GM23338 (cell line): ENCODE measurements at regions not wholly inside any gene's neighbourhood (a gene's known extent, or its start where the extent isn't known, plus 50 kb on each side); places are given as distances from the start of the nearest gene placed in this dataset.

Experiments used
- ATAC-seq: fragments of 200-7000 bp; cut with Tn5 transposase; 3 replicates; pipeline ENCODE4 v1.9.1; 2020
- DNase-seq: peaks from one replicate; pipeline ENCODE4 v3.0.0-alpha.2; 2015; ENCODE audit warnings: low spot score
- H2AFZ ChIP-seq: fragments of 200-600 bp; sonication (generic); 2 replicates; pipeline ENCODE4 v1.8.0; 2016; ENCODE audit warnings: antibody characterized with exemption, mild to moderate bottlenecking, moderate library complexity
- H3F3A ChIP-seq: fragments of 200-600 bp; sonication (generic); replicated peaks from 2 replicates; pipeline ENCODE4 v1.8.0; 2017; ENCODE audit warnings: antibody characterized with exemption, mixed run types, low read depth
- H3K27ac ChIP-seq: fragments of 200-600 bp; sonication (generic); 2 replicates; pipeline ENCODE4 v1.6.1; 2016; ENCODE audit warnings: low read depth
- H3K27me3 ChIP-seq: fragments of 200-600 bp; sonication (generic); 2 replicates; pipeline ENCODE4 v1.8.0; 2016; ENCODE audit warnings: mild to moderate bottlenecking, mixed run types, moderate library complexity; ENCODE audit not compliant: insufficient read depth
- H3K36me3 ChIP-seq: fragments of 200-600 bp; sonication (generic); 2 replicates; pipeline ENCODE4 v1.8.0; 2016; ENCODE audit warnings: mild to moderate bottlenecking; ENCODE audit not compliant: insufficient read depth
- H3K4me1 ChIP-seq: fragments of 200-600 bp; sonication (generic); 2 replicates; pipeline ENCODE4 v1.8.0; 2016; ENCODE audit warnings: mild to moderate bottlenecking, moderate library complexity; ENCODE audit not compliant: insufficient read depth
- H3K4me2 ChIP-seq: fragments of 200-600 bp; sonication (generic); 2 replicates; pipeline ENCODE4 v1.7.1; 2017; ENCODE audit warnings: mixed run types
- H3K4me3 ChIP-seq: fragments of 200-600 bp; sonication (generic); 2 replicates; pipeline ENCODE4 v1.6.1; 2016; ENCODE audit warnings: mixed run types
- H3K79me2 ChIP-seq: fragments of 200-600 bp; sonication (generic); replicated peaks from 2 replicates; pipeline ENCODE4 v1.8.0; 2017; ENCODE audit warnings: mild to moderate bottlenecking; ENCODE audit not compliant: insufficient read depth
- H3K9me2 ChIP-seq: fragments of 200-600 bp; sonication (generic); 2 replicates; pipeline ENCODE4 v1.8.0; 2017; ENCODE audit not compliant: insufficient read depth
- H4K20me1 ChIP-seq: fragments of 200-600 bp; sonication (generic); replicated peaks from 2 replicates; pipeline ENCODE4 v1.8.0; 2017; ENCODE audit warnings: mild to moderate bottlenecking; ENCODE audit not compliant: insufficient read depth
- H3K27ac Mint-ChIP-seq: 2 replicates; pipeline ENCODE4 v1.8.0; 2020; ENCODE audit warnings: inconsistent platforms, mild to moderate bottlenecking, moderate library complexity, mixed read lengths
- H3K27me3 Mint-ChIP-seq: 3 replicates; pipeline ENCODE4 v1.8.0; 2022; ENCODE audit warnings: low read depth, mild to moderate bottlenecking, moderate library complexity, mixed read lengths, inconsistent platforms; ENCODE audit not compliant: insufficient read depth, poor library complexity
- H3K36me3 Mint-ChIP-seq: 3 replicates; pipeline ENCODE4 v1.8.0; 2021; ENCODE audit warnings: low read depth, mild to moderate bottlenecking, inconsistent platforms, moderate library complexity, mixed read lengths
- H3K4me1 Mint-ChIP-seq: 3 replicates; pipeline ENCODE4 v1.8.0; 2020; ENCODE audit warnings: mild to moderate bottlenecking, inconsistent platforms, mixed read lengths
- H3K4me3 Mint-ChIP-seq: 3 replicates; pipeline ENCODE4 v1.8.0; 2021; ENCODE audit warnings: moderate library complexity, mild to moderate bottlenecking, inconsistent platforms, mixed read lengths
- H3K9me3 Mint-ChIP-seq: 3 replicates; pipeline ENCODE4 v1.8.0; 2020; ENCODE audit warnings: moderate library complexity, mild to moderate bottlenecking, inconsistent platforms, mixed read lengths
- EZH2 ChIP-seq: fragments of 200-600 bp; sonication (generic); IDR thresholded peaks from one replicate; pipeline ENCODE4 v1.8.0; 2017; ENCODE audit warnings: antibody characterized with exemption, mild to moderate bottlenecking, low read depth; ENCODE audit not compliant: unreplicated experiment
- EZH2phosphoT487 ChIP-seq: fragments of 200-600 bp; sonication (generic); IDR thresholded peaks from one replicate; pipeline ENCODE4 v1.8.1; 2018; ENCODE audit warnings: antibody characterized with exemption; ENCODE audit not compliant: unreplicated experiment
- JUNB ChIP-seq: IDR thresholded peaks from one replicate; pipeline ENCODE4 v1.6.1; 2016; ENCODE audit warnings: antibody characterized with exemption; ENCODE audit not compliant: unreplicated experiment
- NANOG ChIP-seq: IDR thresholded peaks from 2 replicates; pipeline ENCODE4 v1.6.1; 2016; ENCODE audit warnings: antibody characterized with exemption, borderline replicate concordance
- POLR2AphosphoS5 ChIP-seq: IDR thresholded peaks from 2 replicates; pipeline ENCODE4 v1.6.1; 2016; ENCODE audit warnings: antibody characterized with exemption, low read depth
- STAT1 ChIP-seq: IDR thresholded peaks from one replicate; pipeline ENCODE4 v1.6.1; 2016; ENCODE audit warnings: antibody characterized with exemption; ENCODE audit not compliant: unreplicated experiment
- ZNF114 ChIP-seq: fragments of 250-450 bp; sonication (Bioruptor Pico); IDR thresholded peaks from 2 replicates; pipeline ENCODE4 v1.5.0; 2020; ENCODE audit warnings: mild to moderate bottlenecking, moderate library complexity
- ZNF462 ChIP-seq: fragments of 250-450 bp; sonication (Bioruptor Pico); IDR thresholded peaks from 2 replicates; pipeline ENCODE4 v1.5.0; 2020; ENCODE audit warnings: mild to moderate bottlenecking, moderate library complexity

- no peaks in the 10 kb centered on the region for H4K20me1 ChIP-seq
- H3K27me3 Mint-ChIP-seq = no peaks in the 10 kb centered on the region
- H3K4me3 Mint-ChIP-seq = no peak overlapping the region
- H3K27me3 ChIP-seq = no peaks in the 10 kb centered on the region
- no peaks in the 10 kb centered on the region for H3K4me1 ChIP-seq
- no peak overlapping the region for H3K27ac Mint-ChIP-seq
- H3K9me2 ChIP-seq = 0 out of 2 replicates have a peak, but pooled peaks cover 6% of the 10 kb centered on the region
- H3F3A ChIP-seq = no peaks in the 10 kb centered on the region
- no peaks in the 10 kb centered on the region for H3K36me3 Mint-ChIP-seq
- no peak overlapping the region for H3K27ac ChIP-seq
- H3K79me2 ChIP-seq = no peaks in the 10 kb centered on the region
- no peak overlapping the region for H3K4me2 ChIP-seq
- no peaks in the 10 kb centered on the region for H3K4me1 Mint-ChIP-seq
- no peak overlapping the region for H3K4me3 ChIP-seq
- H3K9me3 Mint-ChIP-seq = no peaks in the 10 kb centered on the region
- DNase-seq (no peak), ATAC-seq (no peak)
- H2AFZ ChIP-seq = no peak overlapping the region
- no peaks in the 10 kb centered on the region for H3K36me3 ChIP-seq
- TF ChIP-seq EZH2 (no peak), POLR2AphosphoS5 (no peak), EZH2phosphoT487 (no peak), ZNF114 (CRISPR knock-in tag) (no peak), NANOG (no peak), ZNF462 (CRISPR knock-in tag) (no peak)
Observed at GRCh38 chr1:221488550-221488949, 253.3 kb downstream of the DUSP10 start.

- no peak overlapping the region for H3K4me3 Mint-ChIP-seq
- H3K27ac Mint-ChIP-seq = no peak overlapping the region
- no peaks in the 10 kb centered on the region for H3K36me3 Mint-ChIP-seq
- Histone ChIP-seq H3K27me3 (no peaks in the 10 kb centered on the region), H3K79me2 (no peaks in the 10 kb centered on the region), H3K4me2 (no peak overlapping the region), H3K27ac (no peak overlapping the region), H3F3A (no peaks in the 10 kb centered on the region), H2AFZ (peak overlapping the region; percentile 83), H4K20me1 (no peaks in the 10 kb centered on the region), H3K4me1 (no peaks in the 10 kb centered on the region), H3K4me3 (no peak overlapping the region), H3K9me2 (0 out of 2 replicates have a peak, but pooled peaks cover 6% of the 10 kb centered on the region), H3K36me3 (no peaks in the 10 kb centered on the region)
- H3K9me3 Mint-ChIP-seq = no peaks in the 10 kb centered on the region
- no peaks in the 10 kb centered on the region for H3K4me1 Mint-ChIP-seq
- DNase-seq (peak; percentile 3), ATAC-seq (no peak)
- H3K27me3 Mint-ChIP-seq = no peaks in the 10 kb centered on the region
- TF ChIP-seq ZNF114 (CRISPR knock-in tag) (no peak), EZH2phosphoT487 (no peak), JUNB (no peak), NANOG (no peak), STAT1 (no peak)
Observed at GRCh38 chr1:221494670-221495069, 247.2 kb downstream of the DUSP10 start.
